SK-N-SH treated with all-trans-retinoic acid at 6 μM for 48 hours (cell line): ENCODE measurements at regions not wholly inside any gene's neighbourhood (a gene's known extent, or its start where the extent isn't known, plus 50 kb on each side); places are given as distances from the start of the nearest gene placed in this dataset.

Experiments
- ATAC-seq: fragments of 200-7000 bp; cut with Tn5 transposase; 3 replicates; pipeline ENCODE4 v1.9.1; 2020; ENCODE audit warnings: mild to moderate bottlenecking, moderate library complexity
- ARNTL ChIP-seq: fragments of 450-650 bp; formaldehyde crosslinking; IDR thresholded peaks from 2 replicates; pipeline ENCODE4 v1.5.0; 2020; ENCODE audit warnings: low read depth, mild to moderate bottlenecking, moderate library complexity, borderline replicate concordance
- CSDC2 ChIP-seq: fragments of 250-450 bp; sonication (Bioruptor Pico); IDR thresholded peaks from 2 replicates; pipeline ENCODE4 v1.5.0; 2020; ENCODE audit warnings: mild to moderate bottlenecking, moderate library complexity
- CSRNP3 ChIP-seq: fragments of 250-450 bp; sonication (Bioruptor Pico); IDR thresholded peaks from 2 replicates; pipeline ENCODE4 v1.5.1; 2021; ENCODE audit warnings: mild to moderate bottlenecking, moderate library complexity
- ESRRG ChIP-seq: fragments of 250-450 bp; sonication (Bioruptor Pico); IDR thresholded peaks from 2 replicates; pipeline ENCODE4 v1.6.1; 2021; ENCODE audit warnings: mild to moderate bottlenecking
- GLIS3 ChIP-seq: fragments of 250-450 bp; sonication (Bioruptor Pico); IDR thresholded peaks from 2 replicates; pipeline ENCODE4 v1.5.0; 2020; ENCODE audit warnings: mild to moderate bottlenecking, moderate library complexity
- ISL1 ChIP-seq: fragments of 250-450 bp; sonication (Bioruptor Pico); IDR thresholded peaks from 2 replicates; pipeline ENCODE4 v2.1.2; 2022; ENCODE audit warnings: mild to moderate bottlenecking, moderate library complexity
- OSR1 ChIP-seq: fragments of 250-450 bp; sonication (Bioruptor Pico); IDR thresholded peaks from 2 replicates; pipeline ENCODE4 v1.8.0; 2022; ENCODE audit warnings: moderate library complexity, mild to moderate bottlenecking, inconsistent platforms
- POU6F1 ChIP-seq: fragments of 250-450 bp; sonication (Bioruptor Pico); IDR thresholded peaks from 2 replicates; pipeline ENCODE4 v1.8.0; 2021; ENCODE audit warnings: low read depth, mild to moderate bottlenecking, moderate library complexity, borderline replicate concordance
- PPARA ChIP-seq: fragments of 250-450 bp; sonication (Bioruptor Pico); IDR thresholded peaks from 2 replicates; pipeline ENCODE4 v1.5.0; 2020; ENCODE audit warnings: mild to moderate bottlenecking, borderline replicate concordance
- SNAI2 ChIP-seq: fragments of 250-450 bp; sonication (Bioruptor Pico); IDR thresholded peaks from 2 replicates; pipeline ENCODE4 v1.5.0; 2020; ENCODE audit warnings: mild to moderate bottlenecking, moderate library complexity
- TCF4 ChIP-seq: fragments of 250-450 bp; sonication (Bioruptor Pico); IDR thresholded peaks from 2 replicates; pipeline ENCODE4 v1.8.0; 2021; ENCODE audit warnings: mild to moderate bottlenecking, moderate library complexity, borderline replicate concordance
- TSHZ2 ChIP-seq: fragments of 250-450 bp; sonication (Bioruptor Pico); IDR thresholded peaks from 2 replicates; pipeline ENCODE4 v1.5.0; 2020; ENCODE audit warnings: mild to moderate bottlenecking, moderate library complexity
- ZC3H10 ChIP-seq: fragments of 250-450 bp; sonication (Bioruptor Pico); IDR thresholded peaks from 2 replicates; pipeline ENCODE4 v1.5.1; 2021; ENCODE audit warnings: mild to moderate bottlenecking, moderate library complexity
- ZFP3 ChIP-seq: fragments of 250-450 bp; sonication (Bioruptor Pico); IDR thresholded peaks from 2 replicates; pipeline ENCODE4 v1.5.0; 2020; ENCODE audit warnings: mild to moderate bottlenecking, moderate library complexity
- ZFP30 ChIP-seq: fragments of 450-650 bp; formaldehyde crosslinking; IDR thresholded peaks from 2 replicates; pipeline ENCODE4 v1.5.0; 2022; ENCODE audit warnings: mild to moderate bottlenecking, moderate library complexity
- ZNF565 ChIP-seq: fragments of 450-650 bp; formaldehyde crosslinking; conservative IDR thresholded peaks from 2 replicates; pipeline ENCODE4 v1.5.0; 2020; ENCODE audit warnings: low read depth, mild to moderate bottlenecking, moderate library complexity
- ZNF70 ChIP-seq: fragments of 450-650 bp; formaldehyde crosslinking; IDR thresholded peaks from 2 replicates; pipeline ENCODE4 v1.5.0; 2020; ENCODE audit warnings: mild to moderate bottlenecking, moderate library complexity
- ZNF8 ChIP-seq: fragments of 450-650 bp; formaldehyde crosslinking; IDR thresholded peaks from 2 replicates; pipeline ENCODE4 v1.5.0; 2020; ENCODE audit warnings: mild to moderate bottlenecking, moderate library complexity
- TF ChIP-seq, protein P1 (sequence below): fragments of 250-450 bp; sonication (Bioruptor Pico); IDR thresholded peaks from 2 replicates; pipeline ENCODE4 v1.8.0; 2020; ENCODE audit warnings: mild to moderate bottlenecking, moderate library complexity, borderline replicate concordance
- TF ChIP-seq, protein P2 (sequence below): fragments of 250-450 bp; sonication (Bioruptor Pico); IDR thresholded peaks from 2 replicates; pipeline ENCODE4 v1.5.1; 2020; ENCODE audit warnings: low read depth, mild to moderate bottlenecking, moderate library complexity

GRCh38 chr2:19545507-19545906 lies 187.1 kb upstream of the OSR1 start (continued):
- no peak for TF ChIP-seq CSRNP3 (CRISPR knock-in tag)
- no peak for TF ChIP-seq ISL1 (CRISPR knock-in tag)
- TF ChIP-seq ESRRG (CRISPR knock-in tag), result no peak
- TF ChIP-seq, all 23 proteins: peak for 0

- TF ChIP-seq CSRNP3 (CRISPR knock-in tag), result no peak
- no peak for TF ChIP-seq TSHZ2
- no peak for TF ChIP-seq ZFP3 (CRISPR knock-in tag)
- no peak for TF ChIP-seq ZC3H10 (CRISPR knock-in tag)
- TF ChIP-seq ZNF565 (CRISPR knock-in tag), result no peak
- TF ChIP-seq ZNF70 (CRISPR knock-in tag), result no peak
- no peak for TF ChIP-seq ISL1 (CRISPR knock-in tag)
- no peak for TF ChIP-seq ZNF8 (CRISPR knock-in tag)
- no peak for TF ChIP-seq OSR1
- TF ChIP-seq, protein P1, sequence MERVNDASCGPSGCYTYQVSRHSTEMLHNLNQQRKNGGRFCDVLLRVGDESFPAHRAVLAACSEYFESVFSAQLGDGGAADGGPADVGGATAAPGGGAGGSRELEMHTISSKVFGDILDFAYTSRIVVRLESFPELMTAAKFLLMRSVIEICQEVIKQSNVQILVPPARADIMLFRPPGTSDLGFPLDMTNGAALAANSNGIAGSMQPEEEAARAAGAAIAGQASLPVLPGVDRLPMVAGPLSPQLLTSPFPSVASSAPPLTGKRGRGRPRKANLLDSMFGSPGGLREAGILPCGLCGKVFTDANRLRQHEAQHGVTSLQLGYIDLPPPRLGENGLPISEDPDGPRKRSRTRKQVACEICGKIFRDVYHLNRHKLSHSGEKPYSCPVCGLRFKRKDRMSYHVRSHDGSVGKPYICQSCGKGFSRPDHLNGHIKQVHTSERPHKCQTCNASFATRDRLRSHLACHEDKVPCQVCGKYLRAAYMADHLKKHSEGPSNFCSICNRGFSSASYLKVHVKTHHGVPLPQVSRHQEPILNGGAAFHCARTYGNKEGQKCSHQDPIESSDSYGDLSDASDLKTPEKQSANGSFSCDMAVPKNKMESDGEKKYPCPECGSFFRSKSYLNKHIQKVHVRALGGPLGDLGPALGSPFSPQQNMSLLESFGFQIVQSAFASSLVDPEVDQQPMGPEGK (CRISPR knock-in tag), result no peak
- TF ChIP-seq PPARA (CRISPR knock-in tag), result no peak
- no peak for TF ChIP-seq ZFP30 (CRISPR knock-in tag)
- no peak for TF ChIP-seq SNAI2
- TF ChIP-seq CSDC2 (CRISPR knock-in tag), result no peak
- TF ChIP-seq ARNTL, result no peak
- TF ChIP-seq POU6F1 (CRISPR knock-in tag), result no peak
- no peak for TF ChIP-seq ESRRG (CRISPR knock-in tag)
- TF ChIP-seq GLIS3, result no peak
- TF ChIP-seq, protein P2, sequence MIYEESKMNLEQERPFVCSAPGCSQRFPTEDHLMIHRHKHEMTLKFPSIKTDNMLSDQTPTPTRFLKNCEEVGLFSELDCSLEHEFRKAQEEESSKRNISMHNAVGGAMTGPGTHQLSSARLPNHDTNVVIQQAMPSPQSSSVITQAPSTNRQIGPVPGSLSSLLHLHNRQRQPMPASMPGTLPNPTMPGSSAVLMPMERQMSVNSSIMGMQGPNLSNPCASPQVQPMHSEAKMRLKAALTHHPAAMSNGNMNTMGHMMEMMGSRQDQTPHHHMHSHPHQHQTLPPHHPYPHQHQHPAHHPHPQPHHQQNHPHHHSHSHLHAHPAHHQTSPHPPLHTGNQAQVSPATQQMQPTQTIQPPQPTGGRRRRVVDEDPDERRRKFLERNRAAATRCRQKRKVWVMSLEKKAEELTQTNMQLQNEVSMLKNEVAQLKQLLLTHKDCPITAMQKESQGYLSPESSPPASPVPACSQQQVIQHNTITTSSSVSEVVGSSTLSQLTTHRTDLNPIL, result no peak
- TF ChIP-seq TCF4 (CRISPR knock-in tag), result no peak
- ATAC-seq, result no peak
These were observed 185.4 kb upstream of the OSR1 start for GRCh38 chr2:19543663-19544383.
